ENCODE measurements at regions not wholly inside any gene's neighbourhood (a gene's known extent, or its start where the extent isn't known, plus 50 kb on each side); places are given as distances from the start of the nearest gene placed in this dataset.
"Not testable (repeated sequence)": the region's sequence is repeated elsewhere in the genome, so short reads cannot be mapped to it uniquely, and the experiment has no call there.

- DNase-seq; H3K36me3 ChIP-seq (ENCODE audit: low read depth, missing control alignments); H3K27me3 ChIP-seq; H3K4me1 ChIP-seq; H3K9me3 ChIP-seq; intact Hi-C loops (cut with DNase I; ENCODE audit: low total_unique reads); H3K4me3 ChIP-seq; H3K27ac ChIP-seq: not testable (repeated sequence)
- WGBS, 2 donors = 93 to 96% methylated on average over 11 of the region's 11 CpGs
Observed at GRCh38 chr5:44756097-44756496, 52.6 kb upstream of the MRPS30 start.

GRCh38 chr5:44747396-44747795 lies 61.4 kb upstream of the MRPS30 start:
- WGBS, 2 donors = 63 to 83% methylated on average over 1 of the region's 1 CpG
- no peak for DNase-seq
- intact Hi-C loops (cut with DNase I; ENCODE audit: low total_unique reads) = no loop called here
- Histone ChIP-seq H3K36me3 (ENCODE audit: low read depth, missing control alignments) (no peaks in the 10 kb centered on the region), H3K4me1 (no peaks in the 10 kb centered on the region), H3K9me3 (no peaks in the 10 kb centered on the region), H3K27ac (no peak overlapping the region), H3K27me3 (no peaks in the 10 kb centered on the region), H3K4me3 (no peak overlapping the region)
- TF ChIP-seq POLR2A (IDR thresholded peaks at IDR 0.05) = no peak
- TF ChIP-seq CTCF (IDR thresholded peaks at IDR 0.05) = no peak

- intact Hi-C loops (cut with DNase I; ENCODE audit: low total_unique reads) = no loop called here
- H3K36me3 ChIP-seq (ENCODE audit: low read depth, missing control alignments) = no peaks in the 10 kb centered on the region
- no peak for DNase-seq
- H3K27me3 ChIP-seq = no peaks in the 10 kb centered on the region
- no peaks in the 10 kb centered on the region for H3K4me1 ChIP-seq
- TF ChIP-seq CTCF (IDR thresholded peaks at IDR 0.05) (no peak), POLR2A (IDR thresholded peaks at IDR 0.05) (no peak)
- H3K27ac ChIP-seq = no peak overlapping the region
- H3K9me3 ChIP-seq = no peaks in the 10 kb centered on the region
- no peak overlapping the region for H3K4me3 ChIP-seq
Observed at GRCh38 chr5:44740660-44741059, 68.1 kb upstream of the MRPS30 start.

- TF ChIP-seq CTCF (IDR thresholded peaks at IDR 0.05) = no peak
- no peak for TF ChIP-seq POLR2A (IDR thresholded peaks at IDR 0.05)
- no peak for DNase-seq
- intact Hi-C loops (cut with DNase I; ENCODE audit: low total_unique reads) = no loop called here
- no peaks in the 10 kb centered on the region for H3K27me3 ChIP-seq
- H3K27ac ChIP-seq = no peak overlapping the region
- no peaks in the 10 kb centered on the region for H3K4me1 ChIP-seq
- WGBS, 2 donors = 62 to 81% methylated on average over 1 of the region's 1 CpG
- H3K4me3 ChIP-seq = no peak overlapping the region
- H3K9me3 ChIP-seq = no peaks in the 10 kb centered on the region
- H3K36me3 ChIP-seq (ENCODE audit: low read depth, missing control alignments) = no peaks in the 10 kb centered on the region
Observed at GRCh38 chr5:44729536-44729935, 79.2 kb upstream of the MRPS30 start.

- no peaks in the 10 kb centered on the region for H3K27me3 ChIP-seq
- TF ChIP-seq CTCF (IDR thresholded peaks at IDR 0.05) (no peak), POLR2A (IDR thresholded peaks at IDR 0.05) (no peak)
- WGBS, 2 donors = 84 to 85% methylated on average over 1 of the region's 1 CpG
- no peaks in the 10 kb centered on the region for H3K9me3 ChIP-seq
- DNase-seq = no peak
- no peaks in the 10 kb centered on the region for H3K36me3 ChIP-seq (ENCODE audit: low read depth, missing control alignments)
- intact Hi-C loops (cut with DNase I; ENCODE audit: low total_unique reads) = no loop called here
- H3K4me1 ChIP-seq = no peaks in the 10 kb centered on the region
- no peak overlapping the region for H3K4me3 ChIP-seq
- no peak overlapping the region for H3K27ac ChIP-seq
Observed at GRCh38 chr5:44727100-44727499, 81.6 kb upstream of the MRPS30 start.

Data from testis (tissue), 2 donors.